22Rv1 (cell line): ENCODE measurements at regions not wholly inside any gene's neighbourhood (a gene's known extent, or its start where the extent isn't known, plus 50 kb on each side); places are given as distances from the start of the nearest gene placed in this dataset.

Experiments
- H3K27ac ChIP-seq: fragments of 450-650 bp; 2 replicates; pipeline ENCODE4 v1.5.1; 2017
- CTCF ChIP-seq: fragments of 450-650 bp; IDR thresholded peaks from 2 replicates; pipeline ENCODE4 v1.5.1; 2017; ENCODE audit warnings: mild to moderate bottlenecking
- ZFX ChIP-seq: fragments of 450-650 bp; IDR thresholded peaks from 2 replicates; pipeline ENCODE4 v1.6.1; 2017; ENCODE audit warnings: antibody characterized with exemption, borderline replicate concordance

GRCh38 chr20:6898928-6899327 lies 131.4 kb downstream of the BMP2 start:
- no peak for TF ChIP-seq CTCF
- TF ChIP-seq ZFX: no peak
- H3K27ac ChIP-seq: no peak overlapping the region

- H3K27ac ChIP-seq: no peak overlapping the region
- TF ChIP-seq ZFX (no peak), CTCF (no peak)
These were observed 139.4 kb downstream of the BMP2 start for GRCh38 chr20:6906871-6907270.

GRCh38 chr20:6908673-6909072 lies 141.2 kb downstream of the BMP2 start:
- TF ChIP-seq ZFX: no peak
- no peak for TF ChIP-seq CTCF
- H3K27ac ChIP-seq: no peak overlapping the region

GRCh38 chr20:6909608-6910007 lies 142.1 kb downstream of the BMP2 start:
- TF ChIP-seq ZFX: no peak
- no peak for TF ChIP-seq CTCF
- no peak overlapping the region for H3K27ac ChIP-seq

GRCh38 chr20:6914986-6915385 lies 147.5 kb downstream of the BMP2 start:
- TF ChIP-seq CTCF (no peak), ZFX (no peak)
- H3K27ac ChIP-seq: no peak overlapping the region

- TF ChIP-seq ZFX (no peak), CTCF (no peak)
- no peak overlapping the region for H3K27ac ChIP-seq
These were observed 149.5 kb downstream of the BMP2 start for GRCh38 chr20:6916938-6917337.

- TF ChIP-seq ZFX: no peak
- no peak for TF ChIP-seq CTCF
- H3K27ac ChIP-seq: no peak overlapping the region
These were observed 152.4 kb downstream of the BMP2 start for GRCh38 chr20:6919792-6920468.
